ENCODE measurements at regions not wholly inside any gene's neighbourhood (a gene's known extent, or its start where the extent isn't known, plus 50 kb on each side); places are given as distances from the start of the nearest gene placed in this dataset.
A peak's percentile ranks its signal among the peaks of the same experiment; 100 is the strongest.

GRCh38 chr5:155786108-155786507, 540.9 kb upstream of the SGCD start:
- no peaks in the 10 kb centered on the region for H3K9me3 ChIP-seq (ENCODE audit: insufficient read depth, low read depth, low read length)
- Mint-ChIP-seq H3K4me3 (ENCODE audit: unreplicated experiment) (no peak overlapping the region), H3K27me3 (ENCODE audit: low read depth, unreplicated experiment) (no peaks in the 10 kb centered on the region), H3K9me3 (ENCODE audit: unreplicated experiment) (no peaks in the 10 kb centered on the region), H3K4me1 (ENCODE audit: low read depth, unreplicated experiment) (no peaks in the 10 kb centered on the region), H3K36me3 (ENCODE audit: low read depth, unreplicated experiment) (no peaks in the 10 kb centered on the region), H3K27ac (ENCODE audit: unreplicated experiment) (no peak overlapping the region)
- H3K4me1 ChIP-seq (ENCODE audit: insufficient read depth, low read length): no peaks in the 10 kb centered on the region
- DNase-seq (ENCODE audit: low read depth) (no peak), FAIRE-seq (no peak)
- no peaks in the 10 kb centered on the region for H4K20me1 ChIP-seq (ENCODE audit: insufficient read depth, low read length)
- no peaks in the 10 kb centered on the region for H3K36me3 ChIP-seq (ENCODE audit: insufficient read depth, low read length)
- H3K79me2 ChIP-seq (ENCODE audit: insufficient read depth, low read length): no peaks in the 10 kb centered on the region
- no peaks in the 10 kb centered on the region for H3K27me3 ChIP-seq (ENCODE audit: insufficient read depth, low read length)
- no peak overlapping the region for H3K27ac ChIP-seq (ENCODE audit: low read depth, low read length)
- no peak overlapping the region for H2AFZ ChIP-seq (ENCODE audit: low read depth, low read length)
- H3K4me3 ChIP-seq (ENCODE audit: insufficient read depth, low read depth, low read length): no peak overlapping the region
- TF ChIP-seq CTCF (IDR thresholded peaks at IDR 0.05; ENCODE audit: insufficient read depth, low read depth, low read length): no peak
- TF ChIP-seq EZH2 (IDR thresholded peaks at IDR 0.05; ENCODE audit: insufficient read depth, low read length): no peak
- H3K4me2 ChIP-seq (ENCODE audit: low read length): no peak overlapping the region
- H3K9ac ChIP-seq (ENCODE audit: low read length): no peak overlapping the region

GRCh38 chr5:155792873-155793272, 534.1 kb upstream of the SGCD start:
- Mint-ChIP-seq H3K4me1 (ENCODE audit: low read depth, unreplicated experiment) (no peaks in the 10 kb centered on the region), H3K27ac (ENCODE audit: unreplicated experiment) (no peak overlapping the region), H3K27me3 (ENCODE audit: low read depth, unreplicated experiment) (no peaks in the 10 kb centered on the region), H3K36me3 (ENCODE audit: low read depth, unreplicated experiment) (no peaks in the 10 kb centered on the region), H3K4me3 (ENCODE audit: unreplicated experiment) (no peak overlapping the region), H3K9me3 (ENCODE audit: unreplicated experiment) (peaks cover 16% of the 10 kb centered on the region)
- Histone ChIP-seq H3K4me2 (ENCODE audit: low read length) (no peak overlapping the region), H3K4me3 (ENCODE audit: insufficient read depth, low read depth, low read length) (no peak overlapping the region), H3K79me2 (ENCODE audit: insufficient read depth, low read length) (no peaks in the 10 kb centered on the region), H3K27ac (ENCODE audit: low read depth, low read length) (no peak overlapping the region), H3K9me3 (ENCODE audit: insufficient read depth, low read depth, low read length) (peaks cover 7% of the 10 kb centered on the region), H3K27me3 (ENCODE audit: insufficient read depth, low read length) (no peaks in the 10 kb centered on the region), H4K20me1 (ENCODE audit: insufficient read depth, low read length) (no peaks in the 10 kb centered on the region), H3K4me1 (ENCODE audit: insufficient read depth, low read length) (no peaks in the 10 kb centered on the region), H2AFZ (ENCODE audit: low read depth, low read length) (no peak overlapping the region), H3K9ac (ENCODE audit: low read length) (no peak overlapping the region), H3K36me3 (ENCODE audit: insufficient read depth, low read length) (no peaks in the 10 kb centered on the region)
- TF ChIP-seq EZH2 (IDR thresholded peaks at IDR 0.05; ENCODE audit: insufficient read depth, low read length) (no peak), CTCF (IDR thresholded peaks at IDR 0.05; ENCODE audit: insufficient read depth, low read depth, low read length) (no peak)
- DNase-seq (ENCODE audit: low read depth) (no peak), FAIRE-seq (no peak)

- H3K27me3 ChIP-seq (ENCODE audit: insufficient read depth, low read length): no peaks in the 10 kb centered on the region
- H3K4me1 Mint-ChIP-seq (ENCODE audit: low read depth, unreplicated experiment): no peaks in the 10 kb centered on the region
- H2AFZ ChIP-seq (ENCODE audit: low read depth, low read length): no peak overlapping the region
- no peak overlapping the region for H3K9ac ChIP-seq (ENCODE audit: low read length)
- no peak for TF ChIP-seq EZH2 (IDR thresholded peaks at IDR 0.05; ENCODE audit: insufficient read depth, low read length)
- no peak for TF ChIP-seq CTCF (IDR thresholded peaks at IDR 0.05; ENCODE audit: insufficient read depth, low read depth, low read length)
- peaks cover 16% of the 10 kb centered on the region for H3K9me3 Mint-ChIP-seq (ENCODE audit: unreplicated experiment)
- H3K27me3 Mint-ChIP-seq (ENCODE audit: low read depth, unreplicated experiment): no peaks in the 10 kb centered on the region
- H3K9me3 ChIP-seq (ENCODE audit: insufficient read depth, low read depth, low read length): peaks cover 7% of the 10 kb centered on the region
- H4K20me1 ChIP-seq (ENCODE audit: insufficient read depth, low read length): no peaks in the 10 kb centered on the region
- H3K4me2 ChIP-seq (ENCODE audit: low read length): no peak overlapping the region
- no peak overlapping the region for H3K4me3 Mint-ChIP-seq (ENCODE audit: unreplicated experiment)
- no peak overlapping the region for H3K27ac ChIP-seq (ENCODE audit: low read depth, low read length)
- H3K27ac Mint-ChIP-seq (ENCODE audit: unreplicated experiment): no peak overlapping the region
- FAIRE-seq: no peak
- H3K4me3 ChIP-seq (ENCODE audit: insufficient read depth, low read depth, low read length): no peak overlapping the region
- peak; percentile 2 for DNase-seq (ENCODE audit: low read depth)
- no peaks in the 10 kb centered on the region for H3K36me3 ChIP-seq (ENCODE audit: insufficient read depth, low read length)
- H3K79me2 ChIP-seq (ENCODE audit: insufficient read depth, low read length): no peaks in the 10 kb centered on the region
- no peaks in the 10 kb centered on the region for H3K4me1 ChIP-seq (ENCODE audit: insufficient read depth, low read length)
- H3K36me3 Mint-ChIP-seq (ENCODE audit: low read depth, unreplicated experiment): no peaks in the 10 kb centered on the region
These were observed 532.2 kb upstream of the SGCD start for GRCh38 chr5:155794795-155795194.

Data from astrocyte (in vitro differentiated cells and primary cell).